SK-N-SH (cell line): ENCODE measurements at regions not wholly inside any gene's neighbourhood (a gene's known extent, or its start where the extent isn't known, plus 50 kb on each side); places are given as distances from the start of the nearest gene placed in this dataset.

Experiments used
- CTCF ChIA-PET: fragments of 300-600, 350-600 bp; formaldehyde crosslinking; extraction: SDS; loops from one replicate; lab custom pipeline; 2021; lab: Yijun Ruan, JAX
- POLR2A ChIA-PET: fragments of 350-600 bp; sonication (Branson Sonifier 250); formaldehyde crosslinking; extraction: SDS; loops from one replicate; lab custom pipeline; 2020; ENCODE audit warnings: antibody characterized with exemption, inconsistent platforms; lab: Yijun Ruan, JAX
- DNase-seq: peaks from one replicate; pipeline ENCODE4 v3.0.0; 2012
- H2AFZ ChIP-seq: fragments of 200-600 bp; sonication (generic); 2 replicates; pipeline ENCODE4 v1.8.1; 2016; ENCODE audit warnings: antibody characterized with exemption, mild to moderate bottlenecking, low read depth
- H3F3A ChIP-seq: fragments of 200-600 bp; sonication (generic); replicated peaks from 2 replicates; pipeline ENCODE3; 2016; ENCODE audit warnings: antibody characterized with exemption, mild to moderate bottlenecking; ENCODE audit not compliant: insufficient read depth
- H3K27ac ChIP-seq, 2 experiments: fragments of 200-500 bp in 1 of 2; fragments of 200-600 bp in 1 of 2; sonication (Bioruptor generic) in 1 of 2; sonication (generic), shearing (Covaris generic) in 1 of 2; 2 replicates each; pipeline versions ENCODE4 v1.5.1 to v1.6.1; 2014 to 2016; ENCODE audit warnings: low read depth in 2 of 2, inconsistent platforms in 1 of 2, low read length in 1 of 2, mild to moderate bottlenecking in 1 of 2, mixed read lengths in 1 of 2
- H3K27me3 ChIP-seq: fragments of 200-600 bp; sonication (generic), shearing (Covaris generic); 2 replicates; pipeline ENCODE4 v1.6.1; 2016; ENCODE audit warnings: mixed run types; ENCODE audit not compliant: insufficient read depth
- H3K36me3 ChIP-seq, 2 experiments: fragments of 200-500 bp in 1 of 2; fragments of 200-600 bp in 1 of 2; sonication (Bioruptor generic) in 1 of 2; sonication (generic) in 1 of 2; replicated peaks in 1 of 2; 2 replicates each; pipeline versions ENCODE3 to v1.5.1; 2014 to 2016; ENCODE audit warnings: low read length in 1 of 2, mild to moderate bottlenecking in 1 of 2; ENCODE audit not compliant: insufficient read depth in 2 of 2, control insufficient read depth in 1 of 2
- H3K4me1 ChIP-seq, 2 experiments: fragments of 200-500 bp in 1 of 2; fragments of 200-600 bp in 1 of 2; sonication (Bioruptor generic) in 1 of 2; sonication (generic), shearing (Covaris generic) in 1 of 2; 2 replicates each; pipeline versions ENCODE4 v1.5.1 to v1.6.1; 2014 to 2016; ENCODE audit warnings: low read depth in 1 of 2, low read length in 1 of 2, mixed run types in 1 of 2; ENCODE audit not compliant: insufficient read depth in 2 of 2, control insufficient read depth in 1 of 2
- H3K4me2 ChIP-seq: fragments of 200-600 bp; sonication (generic), shearing (Covaris generic); 2 replicates; pipeline ENCODE4 v1.6.1; 2017; ENCODE audit warnings: mixed run types
- H3K4me3 ChIP-seq, 2 experiments: fragments of 200-500 bp in 1 of 2; fragments of 200-600 bp in 1 of 2; sonication (Bioruptor generic) in 1 of 2; sonication (generic), shearing (Covaris generic) in 1 of 2; 2 replicates each; pipeline versions ENCODE4 v1.5.1 to v1.8.1; 2014 to 2016; ENCODE audit warnings: low read depth in 2 of 2, inconsistent platforms in 1 of 2, low read length in 1 of 2, mild to moderate bottlenecking in 1 of 2, mixed read lengths in 1 of 2, moderate library complexity in 1 of 2
- H3K79me2 ChIP-seq: fragments of 200-600 bp; sonication (generic); 2 replicates; pipeline ENCODE4 v1.8.1; 2017; ENCODE audit warnings: mild to moderate bottlenecking; ENCODE audit not compliant: insufficient read depth
- H3K9ac ChIP-seq: fragments of 200-600 bp; sonication (generic); 2 replicates; pipeline ENCODE4 v1.6.1; 2017; ENCODE audit warnings: mixed run types
- H3K9me2 ChIP-seq: fragments of 200-600 bp; sonication (generic); 2 replicates; pipeline ENCODE4 v1.6.1; 2017; ENCODE audit warnings: mixed run types
- H3K9me3 ChIP-seq: fragments of 200-600 bp; sonication (generic); 2 replicates; pipeline ENCODE4 v1.6.1; 2017; ENCODE audit warnings: mixed run types, mild to moderate bottlenecking, moderate library complexity
- H4K20me1 ChIP-seq: fragments of 200-600 bp; sonication (generic); 2 replicates; pipeline ENCODE4 v1.6.1; 2017; ENCODE audit warnings: mild to moderate bottlenecking, mixed run types; ENCODE audit not compliant: insufficient read depth
- CHD2 ChIP-seq: fragments of 150-350 bp; IDR thresholded peaks from 2 replicates; pipeline ENCODE4 v1.6.1; 2018; ENCODE audit warnings: low read length; ENCODE audit not compliant: partially characterized antibody
- ELF1 ChIP-seq: IDR thresholded peaks from 2 replicates; pipeline ENCODE4 v1.4.0; 2012
- EP300 ChIP-seq, 2 experiments: IDR thresholded peaks; 2 replicates each; pipeline versions ENCODE4 v1.4.0 to v1.6.1; 2012; ENCODE audit warnings: borderline replicate concordance in 1 of 2, low read depth in 1 of 2, low read length in 1 of 2
- FOXM1 ChIP-seq: IDR thresholded peaks from 2 replicates; pipeline ENCODE4 v1.4.0; 2012; ENCODE audit warnings: low read depth, mild to moderate bottlenecking
- GATA2 ChIP-seq: sonication (generic); formaldehyde crosslinking; IDR thresholded peaks from 2 replicates; pipeline ENCODE4 v1.5.0; 2020; ENCODE audit warnings: mild to moderate bottlenecking, missing genetic modification reagents
- IRF3 ChIP-seq: fragments of 150-350 bp; IDR thresholded peaks from 2 replicates; pipeline ENCODE4 v1.6.1; 2016; ENCODE audit warnings: mild to moderate bottlenecking, low read depth, low read length
- MEF2A ChIP-seq: IDR thresholded peaks from 2 replicates; pipeline ENCODE4 v1.4.0; 2012; ENCODE audit warnings: low read depth, borderline replicate concordance
- MXI1 ChIP-seq: IDR thresholded peaks from 2 replicates; pipeline ENCODE4 v1.6.1; 2012; ENCODE audit warnings: mild to moderate bottlenecking, low read depth, low read length, improper control_type of control experiment
- NFIC ChIP-seq: IDR thresholded peaks from 2 replicates; pipeline ENCODE4 v1.4.0; 2012; ENCODE audit warnings: borderline replicate concordance
- NRF1 ChIP-seq: IDR thresholded peaks from 2 replicates; pipeline ENCODE4 v1.6.1; 2012; ENCODE audit warnings: low read depth, mild to moderate bottlenecking, low read length
- POLR2AphosphoS5 ChIP-seq: IDR thresholded peaks from 2 replicates; pipeline ENCODE4 v1.6.1; 2012; ENCODE audit warnings: low read depth, low read length
- RCOR1 ChIP-seq: fragments of 150-350 bp; IDR thresholded peaks from 2 replicates; pipeline ENCODE4 v1.6.1; 2017; ENCODE audit warnings: antibody characterized with exemption, low read length
- SIN3A ChIP-seq: IDR thresholded peaks from 2 replicates; pipeline ENCODE4 v1.6.1; 2012; ENCODE audit warnings: low read depth, mild to moderate bottlenecking, low read length, moderate library complexity, borderline replicate concordance
- TAF1 ChIP-seq: IDR thresholded peaks from 2 replicates; pipeline ENCODE4 v1.6.1; 2012; ENCODE audit warnings: low read depth, mild to moderate bottlenecking, low read length, moderate library complexity, borderline replicate concordance
- TCF12 ChIP-seq: IDR thresholded peaks from 2 replicates; pipeline ENCODE4 v1.4.0; 2012
- USF2 ChIP-seq: fragments of 150-350 bp; IDR thresholded peaks from 2 replicates; pipeline ENCODE4 v1.6.1; 2017; ENCODE audit warnings: antibody characterized with exemption, low read length, low read depth, borderline replicate concordance
- YY1 ChIP-seq: IDR thresholded peaks from 2 replicates; pipeline ENCODE4 v1.4.0; 2012; ENCODE audit warnings: low read depth, mild to moderate bottlenecking
- ZBTB33 ChIP-seq: IDR thresholded peaks from 2 replicates; pipeline ENCODE4 v1.4.0; 2012; ENCODE audit warnings: low read depth, borderline replicate concordance
- WGBS: methylation state at CpG from one replicate; pipeline ENCODE4 v1.1.6; 2017; ENCODE audit warnings: low lambda C conversion rate; 5-methylcytosine and 5-hydroxymethylcytosine counted together
- TF ChIP-seq, protein P1 (sequence below): fragments of 200-600 bp; sonication (generic); IDR thresholded peaks from 2 replicates; pipeline ENCODE4 v1.6.1; 2017; ENCODE audit warnings: antibody characterized with exemption, mild to moderate bottlenecking, moderate library complexity

DNA sequence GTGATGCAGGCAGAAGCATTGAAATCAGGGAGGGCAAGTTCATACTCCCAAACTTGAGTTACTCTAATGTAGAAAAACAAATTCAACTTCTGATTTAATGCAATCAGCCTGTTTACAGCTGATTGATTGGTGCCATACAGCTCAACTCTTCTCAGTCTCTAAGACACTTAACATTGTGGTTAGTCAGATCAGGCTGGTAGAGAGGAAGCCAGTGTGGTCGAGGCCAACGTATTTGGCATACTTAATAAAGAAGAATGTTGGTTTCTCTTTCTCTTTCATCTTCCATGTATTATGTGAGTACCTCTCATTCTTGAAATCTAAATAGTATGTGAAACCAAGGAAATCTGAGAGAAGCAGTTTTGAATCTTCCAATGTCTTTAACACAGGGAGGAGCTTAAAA, 255.0 kb upstream of the SLITRK1 start:
- H3K9me2 ChIP-seq, result no peaks in the 10 kb centered on the region
- CTCF ChIA-PET, result no interaction called here
- no peaks in the 10 kb centered on the region for H3K79me2 ChIP-seq
- 0 out of 2 replicates have a peak overlapping the region, but pooled peaks have one; percentile 16 for H2AFZ ChIP-seq
- no peak for TF ChIP-seq GATA2 (CRISPR knock-in tag)
- TF ChIP-seq SIN3A, result no peak
- TF ChIP-seq TCF12, result no peak
- TF ChIP-seq NRF1, result no peak
- no peak for TF ChIP-seq FOXM1
- TF ChIP-seq MEF2A, result no peak
- TF ChIP-seq IRF3, result no peak
- no peak for TF ChIP-seq CHD2
- TF ChIP-seq TAF1, result no peak
- TF ChIP-seq POLR2AphosphoS5, result no peak
- TF ChIP-seq MXI1, result no peak
- TF ChIP-seq NFIC, result no peak
- no peak for TF ChIP-seq RCOR1
- TF ChIP-seq, all 33 proteins: peak for 0
- no peaks in the 10 kb centered on the region for H3K9me3 ChIP-seq
- H3K4me3 ChIP-seq, result no peak overlapping the region
- no peak overlapping the region for H3K27ac ChIP-seq
- 21% methylated on average over 2 of the region's 2 CpGs for whole genome bisulfite sequencing
- POLR2A ChIA-PET, result no interaction called here
- peak overlapping the region; percentile 25; the same call in 1 of the 2 replicates for H3K4me2 ChIP-seq
- DNase-seq, result no peak
- no peaks in the 10 kb centered on the region for H3K4me1 ChIP-seq
- H3F3A ChIP-seq, result no peaks in the 10 kb centered on the region
- H4K20me1 ChIP-seq, result no peaks in the 10 kb centered on the region
- no peaks in the 10 kb centered on the region for H3K27me3 ChIP-seq
- no peak overlapping the region for H3K9ac ChIP-seq
- no peaks in the 10 kb centered on the region for H3K36me3 ChIP-seq

DNA sequence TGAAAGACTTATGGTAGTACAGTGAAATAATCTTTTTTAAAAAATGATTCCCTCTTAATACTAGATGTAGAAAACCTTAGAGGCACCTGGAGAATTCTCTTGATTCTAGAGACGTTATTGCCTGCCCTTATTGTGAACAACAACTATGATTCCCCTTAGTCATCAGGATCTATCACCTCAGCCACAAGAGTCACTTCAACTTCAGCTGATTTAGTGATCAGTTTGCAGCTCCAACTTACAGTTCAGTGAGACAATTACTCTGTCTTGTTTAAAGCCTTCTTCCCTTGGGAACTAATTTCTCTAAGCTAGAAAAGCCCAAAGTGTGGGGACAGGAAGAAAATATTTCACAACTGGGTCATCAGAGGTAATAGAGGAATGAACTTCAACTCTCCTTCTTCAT, 254.3 kb upstream of the SLITRK1 start:
- Histone ChIP-seq H3K36me3 (no peaks in the 10 kb centered on the region), H3K27ac (no peak overlapping the region), H3F3A (no peaks in the 10 kb centered on the region), H4K20me1 (no peaks in the 10 kb centered on the region), H3K9me3 (no peaks in the 10 kb centered on the region), H3K4me1 (no peaks in the 10 kb centered on the region), H3K9me2 (no peaks in the 10 kb centered on the region), H3K9ac (no peak overlapping the region), H2AFZ (no peak overlapping the region), H3K4me2 (no peak overlapping the region), H3K4me3 (no peak overlapping the region), H3K27me3 (no peaks in the 10 kb centered on the region), H3K79me2 (no peaks in the 10 kb centered on the region)
- no peak for DNase-seq
- WGBS, result 0% methylated on average over 1 of the region's 1 CpG
- TF ChIP-seq ELF1 (no peak), CHD2 (no peak), POLR2AphosphoS5 (no peak), NFIC (no peak), USF2 (no peak), MEF2A (no peak), ZBTB33 (no peak), YY1 (no peak), EP300 (IDR thresholded peaks at IDR 0.05; ENCODE audit: borderline replicate concordance in 1 of 2, low read depth in 1 of 2, low read length in 1 of 2) (no peak)
- TF ChIP-seq, protein P1, sequence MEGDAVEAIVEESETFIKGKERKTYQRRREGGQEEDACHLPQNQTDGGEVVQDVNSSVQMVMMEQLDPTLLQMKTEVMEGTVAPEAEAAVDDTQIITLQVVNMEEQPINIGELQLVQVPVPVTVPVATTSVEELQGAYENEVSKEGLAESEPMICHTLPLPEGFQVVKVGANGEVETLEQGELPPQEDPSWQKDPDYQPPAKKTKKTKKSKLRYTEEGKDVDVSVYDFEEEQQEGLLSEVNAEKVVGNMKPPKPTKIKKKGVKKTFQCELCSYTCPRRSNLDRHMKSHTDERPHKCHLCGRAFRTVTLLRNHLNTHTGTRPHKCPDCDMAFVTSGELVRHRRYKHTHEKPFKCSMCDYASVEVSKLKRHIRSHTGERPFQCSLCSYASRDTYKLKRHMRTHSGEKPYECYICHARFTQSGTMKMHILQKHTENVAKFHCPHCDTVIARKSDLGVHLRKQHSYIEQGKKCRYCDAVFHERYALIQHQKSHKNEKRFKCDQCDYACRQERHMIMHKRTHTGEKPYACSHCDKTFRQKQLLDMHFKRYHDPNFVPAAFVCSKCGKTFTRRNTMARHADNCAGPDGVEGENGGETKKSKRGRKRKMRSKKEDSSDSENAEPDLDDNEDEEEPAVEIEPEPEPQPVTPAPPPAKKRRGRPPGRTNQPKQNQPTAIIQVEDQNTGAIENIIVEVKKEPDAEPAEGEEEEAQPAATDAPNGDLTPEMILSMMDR, result no peak
- ChIA-PET CTCF (no interaction called here), POLR2A (no interaction called here)
